ENCODE measurements at regions not wholly inside any gene's neighbourhood (a gene's known extent, or its start where the extent isn't known, plus 50 kb on each side); places are given as distances from the start of the nearest gene placed in this dataset.
"Not testable (repeated sequence)": the region's sequence is repeated elsewhere in the genome, so short reads cannot be mapped to it uniquely, and the experiment has no call there.

DNA sequence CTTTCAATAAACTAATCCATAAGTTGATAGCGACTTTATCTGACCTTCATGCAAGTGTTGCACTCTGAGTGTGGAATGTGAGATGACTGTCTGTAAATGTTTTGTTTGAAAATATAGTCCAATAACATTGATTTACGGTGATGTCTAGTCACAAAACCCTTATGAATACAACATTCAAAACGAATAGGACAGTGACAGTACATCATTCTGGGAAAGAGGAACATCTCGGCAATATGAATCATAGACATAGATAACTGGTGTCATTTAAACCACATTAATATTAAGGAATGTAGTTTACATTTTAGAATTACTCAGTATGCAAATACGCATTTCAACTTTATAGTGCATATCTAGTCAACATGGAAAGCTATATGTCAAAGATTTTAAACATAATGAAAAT, 1311.6 kb upstream of the ADGRL4 start:
- no peak for DNase-seq

DNA sequence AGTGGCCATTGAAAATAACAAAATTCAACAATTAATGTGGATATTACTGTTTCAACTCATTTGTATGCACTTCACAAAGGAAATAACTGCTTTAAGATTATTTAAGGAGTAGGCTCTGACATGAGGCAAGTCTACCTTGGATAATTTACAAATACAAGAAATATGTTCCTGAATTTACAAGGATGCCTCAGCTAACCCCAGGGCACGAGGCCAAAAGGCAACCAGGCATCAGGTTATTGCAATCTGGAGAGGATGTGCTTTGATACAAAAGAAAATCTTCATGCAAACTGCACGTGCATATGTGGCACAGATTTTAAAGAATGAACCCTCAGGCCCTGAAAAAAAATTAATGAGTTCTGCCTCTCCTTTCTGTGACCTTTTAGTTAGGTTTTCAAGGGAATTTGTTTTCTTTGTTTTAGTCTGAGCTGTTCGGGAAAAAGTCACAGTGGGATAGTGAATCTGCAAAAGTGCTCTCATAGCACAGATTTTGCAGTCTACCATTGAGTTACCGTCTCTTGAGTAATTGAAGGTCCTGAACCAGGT, 1304.2 kb upstream of the ADGRL4 start:
- DNase-seq = no peak

DNA sequence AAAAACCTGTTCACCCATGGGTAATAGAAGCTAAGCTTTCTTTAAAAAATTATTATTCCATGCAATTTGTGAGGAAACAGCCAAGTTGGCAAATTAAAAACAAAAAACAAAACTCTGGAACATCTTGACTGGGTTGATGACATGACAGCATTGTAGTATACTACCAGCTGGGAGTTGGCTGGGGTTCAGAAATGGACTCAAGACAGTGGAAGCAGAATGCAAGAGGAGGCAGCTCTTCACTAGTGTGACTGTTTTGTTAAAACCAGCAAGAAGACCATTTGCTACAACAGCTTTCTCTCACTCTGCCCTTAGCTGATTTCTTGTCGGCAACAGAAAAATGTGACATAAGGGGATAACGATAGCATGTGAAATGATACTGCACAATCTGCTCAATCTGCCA, 1298.9 kb upstream of the ADGRL4 start:
- DNase-seq = no peak

- no peak for DNase-seq
Observed at GRCh38 chr1:80293818-80294217, 1287.3 kb upstream of the ADGRL4 start.

DNA sequence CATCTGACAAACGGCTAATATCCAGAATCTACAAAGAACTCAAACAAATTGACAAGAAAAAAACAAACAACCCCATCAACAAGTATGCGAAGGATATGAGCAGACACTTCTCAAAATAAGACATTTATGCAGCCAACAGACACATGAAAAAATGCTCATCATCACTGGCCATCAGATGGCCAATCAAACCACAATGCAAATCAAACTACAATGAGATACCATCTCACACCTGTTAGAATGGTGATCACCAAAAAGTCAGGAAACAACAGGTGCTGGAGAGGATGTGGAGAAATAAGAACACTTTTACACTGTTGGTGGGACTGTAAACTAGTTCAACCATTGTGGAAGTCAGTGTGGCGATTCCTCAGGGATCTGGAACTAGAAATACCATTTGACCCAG, 1282.2 kb upstream of the ADGRL4 start:
- DNase-seq = not testable (repeated sequence)

DNA sequence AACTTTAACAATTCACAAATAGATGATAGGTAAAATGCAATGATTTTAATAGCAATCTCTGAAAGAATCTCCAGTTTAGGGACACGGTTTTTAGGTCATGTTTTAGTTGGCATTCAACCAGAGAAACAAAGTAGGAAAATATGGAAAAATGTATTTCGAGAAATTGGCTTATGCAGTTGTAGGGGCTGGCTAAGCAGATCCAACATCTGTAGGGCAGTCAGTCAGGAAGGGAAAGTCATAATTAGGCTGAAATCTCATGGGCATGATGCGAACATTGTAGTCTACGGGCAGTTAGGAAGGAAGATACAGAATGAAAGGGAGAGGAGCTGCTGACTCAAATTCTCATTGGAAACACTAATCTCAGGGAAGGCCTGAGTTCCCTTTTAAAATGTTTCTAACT, 1276.0 kb upstream of the ADGRL4 start:
- no peak for DNase-seq

DNA sequence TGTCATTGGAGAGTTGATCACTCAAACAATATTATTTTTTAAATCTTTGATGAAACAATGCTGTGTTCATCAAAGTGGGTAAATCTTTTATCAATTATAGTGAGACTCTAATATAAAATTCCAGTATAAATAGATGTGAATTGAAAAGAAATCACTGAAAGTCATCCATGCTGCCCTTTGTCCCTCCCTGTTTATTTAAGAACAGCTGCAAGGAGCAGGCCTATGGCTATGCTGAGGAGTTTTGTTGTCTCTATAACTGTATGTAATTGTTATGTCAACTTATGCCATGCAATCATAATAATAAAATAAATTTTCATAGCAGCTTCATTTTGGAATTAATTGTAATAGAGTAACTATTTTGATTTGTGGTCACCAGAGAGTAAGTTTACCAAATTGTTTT, 1272.4 kb upstream of the ADGRL4 start:
- no peak for DNase-seq

DNA sequence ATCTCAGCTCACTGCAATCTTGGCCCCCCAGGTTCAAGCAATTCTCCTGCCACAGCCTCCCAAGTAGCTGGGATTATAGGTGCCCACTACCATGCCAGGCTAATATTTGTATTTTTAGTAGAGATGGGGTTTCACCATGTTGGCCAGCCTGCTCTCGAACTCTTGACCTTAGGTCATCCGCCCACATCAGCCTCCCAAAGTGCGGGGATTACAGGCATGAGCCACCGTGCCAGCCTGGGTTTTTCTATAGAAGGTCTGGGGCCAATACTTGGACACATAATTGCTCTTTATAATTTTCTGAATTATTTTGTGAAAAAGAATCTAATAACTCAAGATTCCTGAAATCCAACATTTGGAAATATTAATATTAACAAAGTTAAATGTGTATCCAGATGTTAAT, 1267.7 kb upstream of the ADGRL4 start:
- no peak for DNase-seq

GRCh38 chr1:80272495-80272894, 1266.0 kb upstream of the ADGRL4 start:
- no peak for DNase-seq

DNA sequence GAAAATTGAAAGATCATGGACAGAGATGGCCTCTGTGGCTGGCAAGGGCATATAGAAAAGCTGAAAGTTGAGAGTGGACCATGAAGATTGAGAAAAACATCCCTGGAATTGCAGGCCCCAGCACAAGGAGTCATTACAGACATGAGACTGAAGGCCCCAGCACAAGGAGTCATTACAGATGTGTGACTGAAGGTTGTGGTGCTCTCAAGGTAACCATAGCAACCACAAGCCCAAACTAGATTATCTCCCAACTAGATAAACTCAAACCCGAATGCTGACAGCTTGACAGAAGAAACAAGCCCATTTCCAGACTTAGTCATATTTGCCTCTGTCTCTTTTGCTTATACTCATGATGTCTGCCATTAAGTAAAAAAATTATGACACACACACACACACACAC, 1252.1 kb upstream of the ADGRL4 start:
- no peak for DNase-seq

DNA sequence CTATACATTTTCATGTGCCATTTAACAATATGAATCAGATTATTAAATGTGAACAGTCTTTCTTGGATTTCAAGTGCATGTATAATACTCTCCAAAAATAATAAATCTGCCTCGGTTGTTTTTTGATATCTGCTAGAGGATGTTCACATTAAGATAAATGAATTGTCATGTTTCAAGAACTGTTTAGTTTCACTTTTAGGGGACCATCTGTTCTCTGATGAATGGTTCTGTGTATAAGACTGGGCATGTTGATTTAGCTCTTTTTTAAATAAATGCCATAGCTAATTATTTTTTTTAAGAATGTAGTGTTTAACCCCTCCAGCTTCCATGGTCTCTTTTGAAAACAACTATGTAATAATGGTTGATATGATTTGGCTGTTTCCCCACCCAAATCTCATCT, 1245.1 kb upstream of the ADGRL4 start:
- DNase-seq = no peak

- DNase-seq = no peak
Observed at GRCh38 chr1:80251171-80251570, 1244.6 kb upstream of the ADGRL4 start.

- DNase-seq = no peak
Observed at GRCh38 chr1:80250573-80251168, 1244.1 kb upstream of the ADGRL4 start.

- no peak for DNase-seq
Observed at GRCh38 chr1:80249699-80250098, 1243.2 kb upstream of the ADGRL4 start.

GRCh38 chr1:80248886-80249285, 1242.4 kb upstream of the ADGRL4 start:
- no peak for DNase-seq

- no peak for DNase-seq
Observed at GRCh38 chr1:80245813-80246212, 1239.3 kb upstream of the ADGRL4 start.

GRCh38 chr1:80244372-80244771, 1237.8 kb upstream of the ADGRL4 start:
- no peak for DNase-seq

DNA sequence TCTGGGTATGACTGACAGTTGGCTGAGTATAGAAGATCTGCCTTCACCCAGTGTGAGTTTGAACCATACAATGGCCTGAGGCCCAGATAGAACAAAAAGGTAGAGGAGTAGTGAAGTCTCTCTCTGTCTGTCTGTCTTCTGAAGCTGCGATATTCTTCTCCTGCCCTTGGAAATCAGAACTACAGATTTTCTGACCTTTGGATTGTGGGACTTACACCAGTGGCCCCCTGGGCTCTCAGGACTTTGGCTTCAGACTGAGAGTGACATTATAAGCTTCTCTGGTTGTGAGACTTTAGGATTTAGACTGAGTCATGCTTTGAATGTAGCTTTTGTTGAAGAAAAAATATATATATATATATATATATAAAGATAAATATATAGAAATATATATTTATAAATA, 1235.0 kb upstream of the ADGRL4 start:
- no peak for DNase-seq

DNA sequence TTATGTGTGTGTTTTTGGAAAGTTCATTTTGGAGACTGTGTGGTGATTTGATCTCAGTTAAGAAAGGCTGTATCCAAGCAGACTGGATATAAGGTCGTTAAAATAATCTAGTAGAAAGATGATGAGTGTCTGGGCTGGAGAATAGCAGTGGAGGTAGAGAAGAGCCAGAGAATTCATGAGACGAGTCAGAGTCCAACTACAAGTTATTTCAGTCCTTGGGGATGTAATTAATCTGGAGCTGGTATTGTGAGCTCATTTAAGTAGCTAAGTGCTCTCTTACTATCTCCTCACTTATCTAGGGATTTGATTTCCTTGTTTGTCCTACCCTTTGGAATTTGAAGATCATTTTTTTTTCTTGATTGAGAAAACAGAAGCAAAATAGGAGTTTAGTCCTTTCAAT, 1219.0 kb upstream of the ADGRL4 start:
- DNase-seq = no peak

- DNase-seq = no peak
Observed at GRCh38 chr1:80221319-80221718, 1214.8 kb upstream of the ADGRL4 start.

- peak; percentile 74 for DNase-seq
Observed at GRCh38 chr1:80218112-80218511, 1211.6 kb upstream of the ADGRL4 start.

DNA sequence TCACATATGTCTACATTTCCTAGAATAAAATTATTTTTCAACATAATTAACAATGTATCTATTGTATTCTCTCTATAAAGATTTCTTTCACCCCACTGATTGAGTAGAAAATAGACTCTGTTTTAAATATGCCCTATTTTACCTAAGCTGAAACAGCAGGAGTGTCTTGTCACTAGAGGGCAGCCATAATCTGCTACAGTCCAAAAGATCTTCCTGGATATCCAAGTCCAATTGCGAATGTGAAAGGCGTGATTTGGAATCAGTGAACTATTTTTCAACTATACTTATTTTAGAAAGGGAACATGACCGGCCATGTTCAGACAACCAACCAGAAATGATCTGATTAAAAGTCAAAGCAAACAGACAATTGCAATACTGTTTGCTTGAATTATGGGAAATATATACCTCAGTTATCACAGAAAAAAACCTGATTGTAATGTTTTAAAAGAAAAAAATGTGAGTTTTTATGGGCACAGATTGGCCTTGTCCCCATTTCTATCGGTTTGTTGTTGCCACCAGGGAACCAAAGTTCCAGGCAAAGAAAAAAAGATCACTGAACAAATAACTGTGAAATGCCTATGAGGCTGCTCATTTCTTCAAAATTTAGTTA, 1211.0 kb upstream of the ADGRL4 start:
- peak; percentile 84 for DNase-seq

DNA sequence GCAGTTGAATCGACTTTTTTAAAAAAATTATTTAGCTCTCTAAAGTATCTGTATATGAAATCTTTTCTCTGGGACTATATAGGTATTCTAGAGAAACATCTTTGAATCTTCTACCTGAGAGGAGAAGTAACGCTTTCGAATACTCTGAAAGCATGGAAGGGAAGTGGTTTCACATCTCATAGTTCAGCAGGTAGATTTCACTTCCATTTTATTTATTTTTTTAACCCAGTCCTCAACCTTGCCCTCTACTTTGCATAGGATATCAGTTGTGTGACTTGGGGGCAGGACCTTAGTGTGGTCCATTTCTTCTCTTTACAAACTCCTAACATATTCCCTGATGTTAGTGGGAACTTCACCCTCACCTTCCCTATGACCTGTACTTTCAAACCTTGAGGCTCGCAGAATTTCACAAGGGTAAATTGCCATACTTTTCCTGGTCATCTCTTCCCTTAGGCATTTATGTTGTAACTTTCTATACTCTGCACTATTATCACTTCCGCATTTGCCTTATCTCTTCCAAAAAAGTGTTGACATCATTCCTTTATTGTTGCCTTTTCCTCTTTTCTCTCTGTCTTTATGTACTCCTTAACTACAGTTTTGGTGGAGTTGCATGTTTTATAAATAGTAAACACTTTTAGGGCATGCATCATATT, 1208.5 kb upstream of the ADGRL4 start:
- DNase-seq = no peak

- no peak for DNase-seq
Observed at GRCh38 chr1:80212948-80213347, 1206.4 kb upstream of the ADGRL4 start.

All from NCI-H510A treated with DMSO at 0.1 percent for 48 hours (cell line).